ENCODE measurements at regions not wholly inside any gene's neighbourhood (a gene's known extent, or its start where the extent isn't known, plus 50 kb on each side); places are given as distances from the start of the nearest gene placed in this dataset.

DNA sequence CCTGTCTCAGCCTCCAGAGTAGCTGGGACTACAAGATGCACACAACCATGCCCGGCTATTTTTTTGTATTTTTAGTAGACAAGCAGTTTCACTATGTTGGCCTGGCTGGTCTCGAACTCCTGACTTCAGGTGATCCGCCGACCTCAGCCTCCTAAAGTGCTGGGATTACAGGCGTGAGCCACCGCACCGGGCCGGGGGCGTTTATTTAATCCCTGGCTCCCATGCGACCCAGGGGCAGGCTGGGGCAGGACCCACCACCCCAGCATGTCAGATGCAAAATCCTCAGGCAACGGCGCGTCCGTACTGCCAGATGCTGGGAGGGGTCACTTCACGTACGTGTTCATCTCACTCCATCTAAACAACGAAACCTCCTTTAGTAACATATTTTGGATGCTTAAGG, 518.7 kb upstream of the NOX3 start:
- peaks cover 3% of the 10 kb centered on the region for H3K4me1 Mint-ChIP-seq (ENCODE audit: low read depth)
- intact Hi-C loops (cut with micrococcal nuclease) = no loop called here
- no peak overlapping the region for H3K27ac Mint-ChIP-seq
- no peaks in the 10 kb centered on the region for H3K36me3 Mint-ChIP-seq (ENCODE audit: low read depth)
- H3K9me3 Mint-ChIP-seq = no peaks in the 10 kb centered on the region
- no peaks in the 10 kb centered on the region for H3K27me3 Mint-ChIP-seq (ENCODE audit: low read depth)
- no peak for DNase-seq (ENCODE audit: low spot score)
- H3K4me3 Mint-ChIP-seq (ENCODE audit: low read depth) = no peak overlapping the region

DNA sequence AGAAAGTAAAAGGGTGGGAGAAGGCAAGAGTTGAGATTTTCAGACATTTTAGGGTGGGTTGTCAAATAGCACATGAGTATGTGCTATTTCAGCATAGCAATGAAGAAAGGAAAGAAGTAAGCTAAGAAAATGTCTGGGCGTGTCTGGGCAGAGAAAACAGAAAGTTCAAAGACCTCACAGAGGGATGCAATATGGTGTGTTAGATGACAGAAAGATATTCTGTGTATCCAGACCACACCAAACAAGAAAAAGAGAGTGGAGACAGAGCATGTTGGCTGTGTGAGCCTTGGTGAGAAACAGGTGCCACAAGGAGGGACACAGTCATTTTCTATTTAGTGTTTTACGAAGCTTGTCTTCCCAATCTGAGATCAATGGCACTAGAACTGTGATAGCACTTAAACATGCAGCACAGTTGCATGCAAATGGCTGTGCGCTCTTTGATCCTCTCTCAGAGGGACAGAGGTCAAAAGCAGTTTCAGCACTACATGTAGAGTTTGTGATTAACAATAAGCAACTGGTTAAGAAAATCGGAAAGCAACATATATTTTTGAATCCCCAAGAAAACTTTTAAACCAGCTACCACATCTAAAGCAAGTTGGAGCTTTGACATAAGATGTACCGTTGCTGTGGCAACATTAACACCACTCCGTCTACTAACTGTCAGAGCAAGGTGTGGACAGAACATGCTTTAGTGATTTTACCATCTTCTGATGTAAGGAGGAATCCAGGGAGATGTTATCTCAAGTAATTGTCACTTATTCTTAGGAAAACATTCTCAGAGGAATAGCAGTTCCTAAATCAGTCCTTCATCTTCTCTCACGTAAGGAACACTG, 515.5 kb upstream of the NOX3 start:
- no peak overlapping the region for H3K27ac Mint-ChIP-seq
- H3K4me1 Mint-ChIP-seq (ENCODE audit: low read depth) = peaks cover 3% of the 10 kb centered on the region
- intact Hi-C loops (cut with micrococcal nuclease) = no loop called here
- no peak overlapping the region for H3K4me3 Mint-ChIP-seq (ENCODE audit: low read depth)
- H3K9me3 Mint-ChIP-seq = no peaks in the 10 kb centered on the region
- no peaks in the 10 kb centered on the region for H3K36me3 Mint-ChIP-seq (ENCODE audit: low read depth)
- no peaks in the 10 kb centered on the region for H3K27me3 Mint-ChIP-seq (ENCODE audit: low read depth)
- no peak for DNase-seq (ENCODE audit: low spot score)

DNA sequence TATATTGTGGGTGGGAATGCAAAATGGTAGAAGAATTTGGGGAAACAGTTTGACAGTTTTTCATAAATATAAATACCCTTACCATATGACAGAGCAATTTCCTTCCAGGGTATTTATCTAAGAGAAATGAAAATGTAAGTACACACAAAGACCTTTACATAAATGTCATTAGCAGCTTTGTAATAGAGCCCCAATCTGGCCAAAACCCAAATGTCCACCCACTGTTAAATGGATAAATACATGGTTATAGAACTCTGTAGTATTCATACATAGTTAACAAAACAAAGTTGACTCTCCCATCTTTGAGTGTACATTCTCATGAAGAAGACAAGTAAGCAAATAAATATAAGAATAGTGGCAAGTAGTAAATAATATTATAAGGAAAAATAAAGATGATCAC, 514.8 kb upstream of the NOX3 start:
- DNase-seq (ENCODE audit: low spot score) = no peak
- no peaks in the 10 kb centered on the region for H3K36me3 Mint-ChIP-seq (ENCODE audit: low read depth)
- intact Hi-C loops (cut with micrococcal nuclease) = no loop called here
- H3K9me3 Mint-ChIP-seq = no peaks in the 10 kb centered on the region
- H3K27ac Mint-ChIP-seq = no peak overlapping the region
- H3K27me3 Mint-ChIP-seq (ENCODE audit: low read depth) = no peaks in the 10 kb centered on the region
- peaks cover 3% of the 10 kb centered on the region for H3K4me1 Mint-ChIP-seq (ENCODE audit: low read depth)
- H3K4me3 Mint-ChIP-seq (ENCODE audit: low read depth) = no peak overlapping the region

DNA sequence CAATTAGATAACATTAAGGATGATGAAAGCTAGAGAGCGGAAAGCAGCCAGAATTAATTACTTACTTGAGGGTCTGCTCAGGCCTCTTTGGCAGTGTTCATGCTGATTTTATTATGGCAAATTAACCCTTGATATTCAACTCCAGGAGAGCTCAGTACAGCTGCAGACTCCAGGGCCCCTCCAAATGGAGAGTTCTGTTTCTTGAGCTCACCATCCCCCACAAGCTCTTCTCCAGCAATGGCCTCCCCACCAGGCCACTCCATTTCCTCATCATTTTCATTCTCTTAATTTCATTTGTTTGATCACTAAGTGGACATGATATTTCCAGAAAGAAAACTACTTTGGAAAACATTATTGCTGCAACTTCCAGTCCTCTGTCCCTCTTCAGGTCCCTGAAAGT, 513.3 kb upstream of the NOX3 start:
- no peak for DNase-seq (ENCODE audit: low spot score)
- peaks cover 3% of the 10 kb centered on the region for H3K4me1 Mint-ChIP-seq (ENCODE audit: low read depth)
- intact Hi-C loops (cut with micrococcal nuclease) = no loop called here
- H3K27ac Mint-ChIP-seq = no peak overlapping the region
- H3K4me3 Mint-ChIP-seq (ENCODE audit: low read depth) = no peak overlapping the region
- H3K9me3 Mint-ChIP-seq = no peaks in the 10 kb centered on the region
- no peaks in the 10 kb centered on the region for H3K36me3 Mint-ChIP-seq (ENCODE audit: low read depth)
- no peaks in the 10 kb centered on the region for H3K27me3 Mint-ChIP-seq (ENCODE audit: low read depth)

DNA sequence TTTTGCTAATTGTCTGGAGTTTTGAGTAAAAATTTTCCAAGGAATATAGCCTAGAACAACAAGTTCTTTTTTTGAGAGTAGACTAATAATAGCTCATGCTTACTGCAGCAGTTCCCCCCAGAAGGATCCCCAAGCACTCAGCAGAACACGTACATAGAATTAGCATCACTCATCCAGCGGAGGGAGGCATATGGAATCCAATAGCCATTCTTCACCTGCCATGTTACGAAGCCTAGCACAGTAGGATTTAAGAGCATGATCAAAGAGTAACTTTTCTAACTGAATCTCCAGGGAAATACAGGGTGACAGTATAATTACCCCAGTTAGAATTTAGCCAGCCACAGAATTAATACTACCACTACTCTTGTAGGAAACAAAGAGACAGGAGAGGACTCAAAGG, 511.7 kb upstream of the NOX3 start:
- H3K36me3 Mint-ChIP-seq (ENCODE audit: low read depth) = no peaks in the 10 kb centered on the region
- no peaks in the 10 kb centered on the region for H3K27me3 Mint-ChIP-seq (ENCODE audit: low read depth)
- no peaks in the 10 kb centered on the region for H3K4me1 Mint-ChIP-seq (ENCODE audit: low read depth)
- H3K4me3 Mint-ChIP-seq (ENCODE audit: low read depth) = no peak overlapping the region
- intact Hi-C loops (cut with micrococcal nuclease) = no loop called here
- H3K9me3 Mint-ChIP-seq = no peaks in the 10 kb centered on the region
- no peak overlapping the region for H3K27ac Mint-ChIP-seq
- no peak for DNase-seq (ENCODE audit: low spot score)

DNA sequence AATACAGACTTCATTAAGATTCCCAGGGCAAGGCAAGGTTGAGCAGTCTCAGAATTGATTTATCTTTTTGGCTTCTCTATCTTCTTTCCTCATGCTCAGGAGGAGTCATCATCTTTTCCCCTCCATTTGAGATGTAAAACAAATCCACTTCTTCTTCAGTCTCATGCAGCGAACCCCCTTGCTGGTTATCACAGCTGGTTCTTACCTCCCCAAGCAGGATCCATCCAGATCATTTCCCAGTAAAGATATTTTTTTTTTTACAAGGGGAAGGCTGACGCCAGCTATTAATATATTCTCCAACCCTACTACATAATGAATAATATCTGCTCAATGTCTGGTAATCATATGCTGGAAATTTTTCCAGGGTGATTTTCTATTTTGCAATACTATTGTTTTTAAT, 508.9 kb upstream of the NOX3 start:
- Mint-ChIP-seq H3K36me3 (ENCODE audit: low read depth) (no peaks in the 10 kb centered on the region), H3K4me1 (ENCODE audit: low read depth) (no peaks in the 10 kb centered on the region), H3K9me3 (no peaks in the 10 kb centered on the region), H3K4me3 (ENCODE audit: low read depth) (no peak overlapping the region), H3K27me3 (ENCODE audit: low read depth) (no peaks in the 10 kb centered on the region), H3K27ac (no peak overlapping the region)
- intact Hi-C loops (cut with micrococcal nuclease) = no loop called here
- DNase-seq (ENCODE audit: low spot score) = no peak

DNA sequence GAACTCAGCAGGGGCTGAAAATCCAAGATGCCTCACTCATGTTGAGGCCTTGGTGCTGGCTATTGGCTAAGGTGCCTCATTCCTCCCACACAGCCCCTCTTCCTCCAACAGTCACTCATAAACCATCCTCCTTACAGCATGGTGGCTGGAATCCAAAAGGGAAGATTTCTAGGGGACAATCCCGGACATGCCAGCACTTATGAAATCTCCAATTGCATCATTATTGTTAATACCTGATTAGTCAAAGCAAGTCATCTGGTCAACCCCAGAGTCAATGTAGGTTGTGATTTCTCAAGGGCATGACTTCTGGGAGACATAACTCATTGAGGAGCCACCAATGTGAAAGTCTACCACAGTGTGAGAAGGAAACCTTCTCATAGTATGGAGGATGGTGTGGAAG, 506.6 kb upstream of the NOX3 start:
- no peak overlapping the region for H3K27ac Mint-ChIP-seq
- no peaks in the 10 kb centered on the region for H3K27me3 Mint-ChIP-seq (ENCODE audit: low read depth)
- intact Hi-C loops (cut with micrococcal nuclease) = no loop called here

DNA sequence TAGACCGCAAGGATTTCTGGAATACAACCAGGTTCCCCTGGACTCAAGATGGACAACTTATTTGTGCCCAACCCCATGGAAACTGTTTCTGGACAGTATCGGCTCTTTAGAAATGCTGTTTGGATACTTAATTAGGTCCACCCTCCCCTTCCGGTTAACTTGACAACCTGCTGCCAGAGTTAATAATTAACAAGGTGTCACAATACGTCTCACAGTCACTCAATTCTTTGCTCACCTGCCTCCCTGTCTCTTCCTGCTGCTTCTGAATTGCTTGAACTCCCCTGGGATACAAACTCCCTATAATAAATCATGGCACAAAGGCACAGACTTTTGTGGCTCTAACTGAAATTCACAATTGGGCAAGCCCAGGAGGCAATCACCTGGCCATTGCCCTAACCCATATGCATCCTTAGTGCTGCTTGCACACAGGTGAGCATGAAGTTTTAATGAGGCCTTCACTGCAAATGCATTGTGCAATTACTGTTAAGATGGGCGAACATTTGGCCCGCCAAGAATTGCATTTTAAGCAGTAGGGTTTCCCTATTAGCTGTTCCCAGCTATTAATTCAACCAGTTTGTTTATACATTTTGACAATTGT, 504.4 kb upstream of the NOX3 start:
- DNase-seq (ENCODE audit: low spot score) = no peak
- Mint-ChIP-seq H3K9me3 (no peaks in the 10 kb centered on the region), H3K27me3 (ENCODE audit: low read depth) (no peaks in the 10 kb centered on the region), H3K27ac (no peak overlapping the region), H3K36me3 (ENCODE audit: low read depth) (no peaks in the 10 kb centered on the region), H3K4me1 (ENCODE audit: low read depth) (no peaks in the 10 kb centered on the region), H3K4me3 (ENCODE audit: low read depth) (no peak overlapping the region)
- intact Hi-C loops (cut with micrococcal nuclease) = no loop called here

More for the DNA sequence above, 506.6 kb upstream of the NOX3 start:
- no peak for DNase-seq (ENCODE audit: low spot score)
- Mint-ChIP-seq H3K9me3 (no peaks in the 10 kb centered on the region), H3K36me3 (ENCODE audit: low read depth) (no peaks in the 10 kb centered on the region), H3K4me3 (ENCODE audit: low read depth) (no peak overlapping the region), H3K4me1 (ENCODE audit: low read depth) (no peaks in the 10 kb centered on the region)

DNA sequence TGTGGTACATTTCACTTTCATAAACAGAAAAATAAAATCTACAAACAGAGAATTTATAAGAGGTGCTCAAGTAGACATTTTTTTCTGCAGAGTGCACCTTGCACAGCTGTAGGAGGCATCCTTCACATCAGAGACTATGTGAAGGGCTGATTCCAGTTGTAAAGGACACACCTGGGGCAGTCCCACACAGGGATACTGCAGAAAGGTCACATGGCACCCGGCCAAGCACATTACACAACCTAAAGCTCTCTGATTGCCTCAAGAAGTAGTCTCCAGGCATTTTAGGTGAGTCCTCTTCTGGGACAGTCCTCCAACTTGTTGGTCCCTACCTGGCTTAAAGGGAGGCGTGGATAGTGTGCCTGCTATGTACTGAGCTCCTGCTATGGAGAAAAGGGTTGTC, 502.9 kb upstream of the NOX3 start:
- no peaks in the 10 kb centered on the region for H3K9me3 Mint-ChIP-seq
- no peak overlapping the region for H3K27ac Mint-ChIP-seq
- no peaks in the 10 kb centered on the region for H3K36me3 Mint-ChIP-seq (ENCODE audit: low read depth)
- no peak overlapping the region for H3K4me3 Mint-ChIP-seq (ENCODE audit: low read depth)
- H3K4me1 Mint-ChIP-seq (ENCODE audit: low read depth) = no peaks in the 10 kb centered on the region
- H3K27me3 Mint-ChIP-seq (ENCODE audit: low read depth) = no peaks in the 10 kb centered on the region
- no peak for DNase-seq (ENCODE audit: low spot score)
- intact Hi-C loops (cut with micrococcal nuclease) = no loop called here

DNA sequence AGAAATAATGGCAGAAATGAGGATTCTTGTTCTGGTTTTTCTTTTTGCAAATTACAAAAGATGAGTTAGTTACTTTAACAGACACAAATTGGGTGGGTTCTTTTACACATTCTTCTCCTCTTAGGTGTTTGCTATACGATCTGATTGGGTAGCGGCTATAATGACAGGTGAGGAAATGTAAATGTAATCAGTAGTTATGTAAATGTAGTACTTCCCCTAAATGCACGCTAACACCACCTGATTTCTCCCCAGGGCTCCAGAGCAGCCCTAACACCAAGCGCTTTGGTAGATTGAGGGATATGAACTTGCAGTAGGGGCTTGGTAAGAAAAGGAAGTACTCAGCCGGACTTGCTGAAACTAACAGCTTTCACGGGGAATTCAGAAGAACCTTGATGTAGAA, 499.4 kb upstream of the NOX3 start:
- Mint-ChIP-seq H3K36me3 (ENCODE audit: low read depth) (no peaks in the 10 kb centered on the region), H3K27ac (no peak overlapping the region), H3K4me1 (ENCODE audit: low read depth) (no peaks in the 10 kb centered on the region), H3K9me3 (no peaks in the 10 kb centered on the region), H3K27me3 (ENCODE audit: low read depth) (no peaks in the 10 kb centered on the region), H3K4me3 (ENCODE audit: low read depth) (no peak overlapping the region)
- no peak for DNase-seq (ENCODE audit: low spot score)
- intact Hi-C loops (cut with micrococcal nuclease) = no loop called here

DNA sequence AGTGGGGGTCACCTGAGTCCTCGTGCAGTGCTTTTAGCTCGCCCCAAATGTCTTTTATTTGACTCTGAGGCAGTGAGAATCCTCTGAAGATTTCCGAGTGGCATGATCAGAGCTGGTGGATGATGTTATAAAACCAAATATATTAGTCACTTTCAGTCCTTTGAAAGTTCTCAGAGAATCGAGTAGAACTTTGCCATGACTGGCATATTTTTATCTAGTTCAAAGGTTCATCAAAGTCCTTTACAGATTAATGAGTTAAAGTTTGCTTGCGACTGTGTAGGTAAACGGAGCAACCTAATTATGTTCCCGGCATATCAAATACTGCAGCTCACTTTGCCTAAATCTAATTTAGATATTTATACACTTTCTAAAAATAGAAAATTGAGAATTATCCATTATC, 498.5 kb upstream of the NOX3 start:
- Mint-ChIP-seq H3K9me3 (no peaks in the 10 kb centered on the region), H3K4me1 (ENCODE audit: low read depth) (no peaks in the 10 kb centered on the region), H3K27ac (no peak overlapping the region), H3K27me3 (ENCODE audit: low read depth) (no peaks in the 10 kb centered on the region), H3K4me3 (ENCODE audit: low read depth) (no peak overlapping the region), H3K36me3 (ENCODE audit: low read depth) (no peaks in the 10 kb centered on the region)
- DNase-seq (ENCODE audit: low spot score) = no peak
- intact Hi-C loops (cut with micrococcal nuclease) = no loop called here

DNA sequence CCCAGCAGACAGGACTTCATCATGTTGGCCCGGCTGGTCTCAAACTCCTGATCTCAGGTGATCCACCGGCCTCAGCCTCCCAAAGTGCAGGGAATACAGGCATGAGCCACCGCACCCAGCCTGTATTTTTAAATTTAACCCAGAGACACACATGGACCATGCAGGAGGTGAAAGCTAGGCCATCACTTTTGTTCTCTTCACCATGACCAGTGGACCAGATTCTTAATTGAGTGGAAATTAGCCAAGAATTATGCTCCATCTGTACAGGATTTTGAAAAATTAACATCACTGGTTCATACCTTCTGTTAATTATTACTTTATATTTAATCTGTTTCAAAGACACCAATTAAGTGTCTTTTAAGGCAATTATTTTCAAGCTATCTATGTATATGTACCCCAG, 493.6 kb upstream of the NOX3 start:
- Mint-ChIP-seq H3K9me3 (peaks cover 9% of the 10 kb centered on the region), H3K36me3 (ENCODE audit: low read depth) (no peaks in the 10 kb centered on the region), H3K27ac (no peak overlapping the region), H3K4me3 (ENCODE audit: low read depth) (no peak overlapping the region), H3K27me3 (ENCODE audit: low read depth) (no peaks in the 10 kb centered on the region), H3K4me1 (ENCODE audit: low read depth) (no peaks in the 10 kb centered on the region)
- intact Hi-C loops (cut with micrococcal nuclease) = no loop called here
- DNase-seq (ENCODE audit: low spot score) = no peak

DNA sequence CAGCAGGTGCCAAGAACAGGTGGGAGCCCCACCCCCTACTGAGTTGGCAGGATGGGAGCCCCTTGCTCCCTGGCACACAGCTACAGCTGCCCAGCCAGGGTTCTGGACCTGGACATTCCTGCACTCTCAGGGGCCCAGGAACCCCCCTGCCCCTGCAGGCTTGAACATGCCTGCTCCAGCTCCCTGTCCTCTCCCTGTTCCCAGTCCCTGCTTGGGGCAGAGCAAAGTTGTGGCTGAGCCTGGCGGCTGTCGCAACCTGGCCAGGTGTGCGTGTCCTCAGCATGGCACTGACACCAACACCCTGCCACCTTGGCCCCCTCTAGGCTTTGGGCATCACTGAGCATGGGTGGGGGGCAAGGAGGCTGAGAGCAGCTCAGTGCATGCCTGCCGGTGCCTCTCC, 491.2 kb upstream of the NOX3 start:
- no peak for DNase-seq (ENCODE audit: low spot score)
- H3K9me3 Mint-ChIP-seq = peaks cover 9% of the 10 kb centered on the region
- no peaks in the 10 kb centered on the region for H3K27me3 Mint-ChIP-seq (ENCODE audit: low read depth)
- no peak overlapping the region for H3K27ac Mint-ChIP-seq
- H3K36me3 Mint-ChIP-seq (ENCODE audit: low read depth) = no peaks in the 10 kb centered on the region
- no peak overlapping the region for H3K4me3 Mint-ChIP-seq (ENCODE audit: low read depth)
- H3K4me1 Mint-ChIP-seq (ENCODE audit: low read depth) = no peaks in the 10 kb centered on the region
- intact Hi-C loops (cut with micrococcal nuclease) = no loop called here

Measured in activated T-helper 2 cell treated with anti-CD3 and anti-CD28 coated beads, Interferon-gamma antibody, Interleukin-2, Interleukin-4, amounts not matched to agents 10 μg/mL and 5 μg/mL and 100 μg/mL, durations not matched to agents 14 hours and 24 hours and 36 hours (primary cell).